ENCODE measurements at regions not wholly inside any gene's neighbourhood (a gene's known extent, or its start where the extent isn't known, plus 50 kb on each side); places are given as distances from the start of the nearest gene placed in this dataset.

DNA sequence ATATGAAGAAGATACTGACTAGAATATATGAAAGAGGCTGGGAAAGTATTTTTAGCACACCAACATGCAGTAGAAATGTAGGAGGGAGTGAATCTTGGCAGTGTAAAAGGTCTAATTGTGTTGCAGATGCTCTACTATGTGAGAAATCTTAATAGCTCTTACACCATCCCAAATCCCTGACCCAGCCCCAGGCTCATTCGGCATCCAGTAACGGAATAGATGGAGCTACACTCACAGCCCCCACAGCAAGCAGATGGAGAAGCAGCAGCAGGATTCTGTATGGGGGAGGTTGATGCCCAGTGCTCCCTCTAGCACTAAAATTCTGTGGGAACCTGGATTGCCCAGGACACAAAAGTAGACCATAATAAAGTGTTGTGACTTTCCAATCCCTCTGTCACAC, 153.2 kb upstream of the PRDX4 start (continued):
- TF ChIP-seq, protein P1, sequence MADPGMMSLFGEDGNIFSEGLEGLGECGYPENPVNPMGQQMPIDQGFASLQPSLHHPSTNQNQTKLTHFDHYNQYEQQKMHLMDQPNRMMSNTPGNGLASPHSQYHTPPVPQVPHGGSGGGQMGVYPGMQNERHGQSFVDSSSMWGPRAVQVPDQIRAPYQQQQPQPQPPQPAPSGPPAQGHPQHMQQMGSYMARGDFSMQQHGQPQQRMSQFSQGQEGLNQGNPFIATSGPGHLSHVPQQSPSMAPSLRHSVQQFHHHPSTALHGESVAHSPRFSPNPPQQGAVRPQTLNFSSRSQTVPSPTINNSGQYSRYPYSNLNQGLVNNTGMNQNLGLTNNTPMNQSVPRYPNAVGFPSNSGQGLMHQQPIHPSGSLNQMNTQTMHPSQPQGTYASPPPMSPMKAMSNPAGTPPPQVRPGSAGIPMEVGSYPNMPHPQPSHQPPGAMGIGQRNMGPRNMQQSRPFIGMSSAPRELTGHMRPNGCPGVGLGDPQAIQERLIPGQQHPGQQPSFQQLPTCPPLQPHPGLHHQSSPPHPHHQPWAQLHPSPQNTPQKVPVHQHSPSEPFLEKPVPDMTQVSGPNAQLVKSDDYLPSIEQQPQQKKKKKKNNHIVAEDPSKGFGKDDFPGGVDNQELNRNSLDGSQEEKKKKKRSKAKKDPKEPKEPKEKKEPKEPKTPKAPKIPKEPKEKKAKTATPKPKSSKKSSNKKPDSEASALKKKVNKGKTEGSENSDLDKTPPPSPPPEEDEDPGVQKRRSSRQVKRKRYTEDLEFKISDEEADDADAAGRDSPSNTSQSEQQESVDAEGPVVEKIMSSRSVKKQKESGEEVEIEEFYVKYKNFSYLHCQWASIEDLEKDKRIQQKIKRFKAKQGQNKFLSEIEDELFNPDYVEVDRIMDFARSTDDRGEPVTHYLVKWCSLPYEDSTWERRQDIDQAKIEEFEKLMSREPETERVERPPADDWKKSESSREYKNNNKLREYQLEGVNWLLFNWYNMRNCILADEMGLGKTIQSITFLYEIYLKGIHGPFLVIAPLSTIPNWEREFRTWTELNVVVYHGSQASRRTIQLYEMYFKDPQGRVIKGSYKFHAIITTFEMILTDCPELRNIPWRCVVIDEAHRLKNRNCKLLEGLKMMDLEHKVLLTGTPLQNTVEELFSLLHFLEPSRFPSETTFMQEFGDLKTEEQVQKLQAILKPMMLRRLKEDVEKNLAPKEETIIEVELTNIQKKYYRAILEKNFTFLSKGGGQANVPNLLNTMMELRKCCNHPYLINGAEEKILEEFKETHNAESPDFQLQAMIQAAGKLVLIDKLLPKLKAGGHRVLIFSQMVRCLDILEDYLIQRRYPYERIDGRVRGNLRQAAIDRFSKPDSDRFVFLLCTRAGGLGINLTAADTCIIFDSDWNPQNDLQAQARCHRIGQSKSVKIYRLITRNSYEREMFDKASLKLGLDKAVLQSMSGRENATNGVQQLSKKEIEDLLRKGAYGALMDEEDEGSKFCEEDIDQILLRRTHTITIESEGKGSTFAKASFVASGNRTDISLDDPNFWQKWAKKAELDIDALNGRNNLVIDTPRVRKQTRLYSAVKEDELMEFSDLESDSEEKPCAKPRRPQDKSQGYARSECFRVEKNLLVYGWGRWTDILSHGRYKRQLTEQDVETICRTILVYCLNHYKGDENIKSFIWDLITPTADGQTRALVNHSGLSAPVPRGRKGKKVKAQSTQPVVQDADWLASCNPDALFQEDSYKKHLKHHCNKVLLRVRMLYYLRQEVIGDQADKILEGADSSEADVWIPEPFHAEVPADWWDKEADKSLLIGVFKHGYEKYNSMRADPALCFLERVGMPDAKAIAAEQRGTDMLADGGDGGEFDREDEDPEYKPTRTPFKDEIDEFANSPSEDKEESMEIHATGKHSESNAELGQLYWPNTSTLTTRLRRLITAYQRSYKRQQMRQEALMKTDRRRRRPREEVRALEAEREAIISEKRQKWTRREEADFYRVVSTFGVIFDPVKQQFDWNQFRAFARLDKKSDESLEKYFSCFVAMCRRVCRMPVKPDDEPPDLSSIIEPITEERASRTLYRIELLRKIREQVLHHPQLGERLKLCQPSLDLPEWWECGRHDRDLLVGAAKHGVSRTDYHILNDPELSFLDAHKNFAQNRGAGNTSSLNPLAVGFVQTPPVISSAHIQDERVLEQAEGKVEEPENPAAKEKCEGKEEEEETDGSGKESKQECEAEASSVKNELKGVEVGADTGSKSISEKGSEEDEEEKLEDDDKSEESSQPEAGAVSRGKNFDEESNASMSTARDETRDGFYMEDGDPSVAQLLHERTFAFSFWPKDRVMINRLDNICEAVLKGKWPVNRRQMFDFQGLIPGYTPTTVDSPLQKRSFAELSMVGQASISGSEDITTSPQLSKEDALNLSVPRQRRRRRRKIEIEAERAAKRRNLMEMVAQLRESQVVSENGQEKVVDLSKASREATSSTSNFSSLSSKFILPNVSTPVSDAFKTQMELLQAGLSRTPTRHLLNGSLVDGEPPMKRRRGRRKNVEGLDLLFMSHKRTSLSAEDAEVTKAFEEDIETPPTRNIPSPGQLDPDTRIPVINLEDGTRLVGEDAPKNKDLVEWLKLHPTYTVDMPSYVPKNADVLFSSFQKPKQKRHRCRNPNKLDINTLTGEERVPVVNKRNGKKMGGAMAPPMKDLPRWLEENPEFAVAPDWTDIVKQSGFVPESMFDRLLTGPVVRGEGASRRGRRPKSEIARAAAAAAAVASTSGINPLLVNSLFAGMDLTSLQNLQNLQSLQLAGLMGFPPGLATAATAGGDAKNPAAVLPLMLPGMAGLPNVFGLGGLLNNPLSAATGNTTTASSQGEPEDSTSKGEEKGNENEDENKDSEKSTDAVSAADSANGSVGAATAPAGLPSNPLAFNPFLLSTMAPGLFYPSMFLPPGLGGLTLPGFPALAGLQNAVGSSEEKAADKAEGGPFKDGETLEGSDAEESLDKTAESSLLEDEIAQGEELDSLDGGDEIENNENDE (IDR thresholded peaks at IDR 0.05; ENCODE audit: insufficient replicate concordance, low read length) = no peak
- TF ChIP-seq NRF1 (IDR thresholded peaks at IDR 0.05; ENCODE audit: low read depth, low read length) (no peak), RFX5 (IDR thresholded peaks at IDR 0.05; ENCODE audit: borderline replicate concordance, low read depth, low read length) (no peak), KDM5A (IDR thresholded peaks at IDR 0.05; ENCODE audit: low read length) (no peak), JUN (IDR thresholded peaks at IDR 0.05; ENCODE audit: low read depth, low read length) (no peak), RNF2 (IDR thresholded peaks at IDR 0.05; ENCODE audit: borderline replicate concordance, low read depth, low read length, missing control alignments, poor library complexity, severe bottlenecking) (no peak), CREB1 (IDR thresholded peaks at IDR 0.05) (no peak), CHD1 (IDR thresholded peaks at IDR 0.05; ENCODE audit: low read depth, low read length) (no peak), SRF (IDR thresholded peaks at IDR 0.05; ENCODE audit: low read depth, low read length) (no peak), SIN3A (conservative IDR thresholded peaks at IDR 0.05 in 1 of 2, IDR thresholded peaks at IDR 0.05 in 1 of 2; ENCODE audit: low read depth in 1 of 2, low read length in 2 of 2) (no peak), CTBP2 (IDR thresholded peaks at IDR 0.05; ENCODE audit: borderline replicate concordance, insufficient read depth, insufficient read length, low read length) (no peak), KDM4A (IDR thresholded peaks at IDR 0.05; ENCODE audit: low read depth, low read length, severe bottlenecking) (no peak)
